ENCODE measurements at regions not wholly inside any gene's neighbourhood (a gene's known extent, or its start where the extent isn't known, plus 50 kb on each side); places are given as distances from the start of the nearest gene placed in this dataset.
"Not testable (repeated sequence)": the region's sequence is repeated elsewhere in the genome, so short reads cannot be mapped to it uniquely, and the experiment has no call there.

DNA sequence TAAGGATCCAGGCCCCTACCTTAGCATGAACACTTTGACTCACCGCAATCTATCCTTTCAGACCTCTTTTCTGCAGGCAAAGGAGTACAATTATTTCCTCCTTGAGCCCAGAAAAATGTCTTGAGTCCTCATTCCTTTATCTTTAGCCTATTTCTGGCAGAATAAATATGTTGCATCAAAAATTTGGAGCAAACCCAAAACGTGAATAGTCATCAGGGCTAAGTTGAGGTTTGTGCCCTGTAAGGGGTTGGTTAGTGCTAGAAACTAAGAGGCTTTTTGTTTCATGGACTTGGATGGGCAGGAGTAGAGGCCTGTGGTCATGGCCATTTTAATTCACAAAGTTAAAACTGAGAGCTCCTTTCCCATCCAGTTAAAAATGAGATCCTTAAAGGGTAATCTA is 460.3 kb downstream of the GBA3 start:
- DNase-seq, result no peak

DNA sequence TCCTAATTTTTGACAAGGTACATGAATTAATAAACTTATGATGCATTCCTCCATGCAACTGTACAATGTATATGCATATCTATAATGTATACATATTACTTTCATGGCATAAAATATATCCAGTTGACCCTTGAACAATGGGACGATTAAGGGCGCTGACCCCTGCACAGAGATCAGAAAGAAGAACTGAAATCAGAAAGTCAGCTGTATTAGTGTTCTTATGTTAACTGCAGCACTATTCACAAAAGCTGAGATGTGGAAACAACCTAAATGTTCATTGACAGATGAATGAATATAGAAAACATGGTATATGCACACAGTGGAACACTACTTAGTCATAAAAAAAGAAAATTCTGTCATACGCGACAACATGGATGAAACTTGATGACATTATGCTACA is 457.1 kb downstream of the GBA3 start:
- no peak for DNase-seq

DNA sequence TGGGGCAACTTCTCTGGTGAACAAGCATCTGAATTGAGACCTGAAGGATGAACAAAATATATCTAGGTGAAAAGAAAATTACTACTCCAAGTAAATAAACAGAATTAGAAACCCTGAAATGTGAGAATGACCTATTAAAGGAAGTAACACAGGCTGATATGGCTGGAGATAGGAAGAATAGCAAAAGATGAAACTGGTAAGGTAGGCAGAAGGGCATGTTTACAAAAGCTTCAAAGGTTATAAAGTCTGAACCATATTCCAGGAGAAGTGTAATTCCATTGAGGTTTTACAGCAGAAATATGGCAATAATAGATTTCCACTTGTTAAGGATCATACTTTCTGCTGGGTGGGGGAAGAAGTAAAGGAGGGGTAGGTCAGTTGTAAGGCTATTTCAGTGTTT is 452.0 kb downstream of the GBA3 start:
- DNase-seq, result no peak

DNA sequence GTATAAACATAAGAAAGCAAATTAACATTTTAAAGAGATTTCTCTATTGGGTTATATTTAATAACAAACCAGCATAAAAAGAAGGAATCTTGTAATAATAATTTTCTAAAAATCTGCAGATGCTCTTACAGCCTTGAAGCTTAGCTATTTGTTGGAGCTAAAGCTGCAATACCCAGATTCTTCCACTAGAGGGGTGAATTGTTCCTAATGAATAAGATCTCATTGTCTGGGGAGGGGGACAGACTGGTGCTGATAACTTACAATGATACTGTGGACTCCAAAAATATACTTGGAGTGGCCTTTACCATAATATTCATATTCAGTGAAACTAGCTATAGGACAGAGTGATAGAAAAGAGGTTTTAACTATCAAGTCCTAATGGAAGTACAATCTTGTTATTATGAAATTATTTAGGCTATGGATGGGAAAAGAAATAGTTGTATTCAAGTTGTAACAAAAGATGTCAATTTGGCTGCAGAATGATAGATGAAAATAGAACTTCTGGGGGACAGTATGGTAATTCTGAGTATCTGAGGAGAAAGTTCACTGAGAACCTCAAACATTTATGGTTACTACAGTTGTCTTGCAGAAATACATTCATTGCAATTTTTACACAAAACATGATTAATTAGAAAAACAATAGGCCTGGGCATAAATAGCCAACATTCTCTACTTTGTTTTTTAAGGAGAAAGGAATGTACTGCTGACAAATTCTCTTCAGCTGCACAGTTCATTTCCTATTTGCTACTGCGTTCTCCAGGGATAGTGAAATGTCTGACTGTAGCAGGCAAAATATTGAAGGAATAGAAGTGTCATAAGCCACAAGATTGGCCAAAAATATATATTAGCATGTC is 443.3 kb downstream of the GBA3 start:
- no peak for DNase-seq

DNA sequence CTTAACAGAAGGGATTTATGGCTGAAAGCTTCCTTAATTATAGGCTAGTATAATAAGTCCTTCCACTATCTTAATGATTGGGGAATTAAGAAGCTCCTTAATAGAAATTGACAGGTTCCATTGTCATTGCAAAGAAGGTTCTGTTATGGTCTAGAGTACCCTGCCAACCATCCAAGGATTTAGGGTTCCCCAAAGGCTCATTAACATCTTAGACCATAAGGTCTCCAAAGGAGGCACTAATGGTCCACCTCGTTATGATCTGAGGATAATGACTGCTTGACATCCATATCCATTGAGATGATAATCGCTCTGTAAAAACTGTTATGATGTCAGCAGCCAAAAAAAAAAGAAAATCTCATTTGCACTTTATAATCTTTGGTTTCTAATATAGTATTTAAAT is 441.6 kb downstream of the GBA3 start:
- DNase-seq, result no peak

DNA sequence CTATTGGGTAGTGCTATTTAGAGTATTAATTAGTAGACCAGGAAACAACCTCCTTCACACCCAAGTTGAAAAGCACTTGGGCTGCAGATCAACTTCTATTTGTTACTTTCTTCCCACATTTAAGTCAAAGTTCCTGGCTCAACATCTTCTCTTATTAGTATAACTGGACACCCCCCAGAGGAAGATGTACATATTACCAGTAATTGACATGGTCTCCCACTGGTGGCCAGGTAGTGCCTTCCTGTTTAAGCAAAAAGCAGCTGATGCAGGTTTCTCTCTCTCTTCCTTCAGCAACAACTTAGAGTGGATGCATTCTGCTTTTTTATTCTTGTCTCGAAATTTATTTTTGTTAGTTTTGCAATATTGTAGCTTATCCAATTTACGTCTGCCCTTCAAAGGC is 438.1 kb downstream of the GBA3 start:
- no peak for DNase-seq

DNA sequence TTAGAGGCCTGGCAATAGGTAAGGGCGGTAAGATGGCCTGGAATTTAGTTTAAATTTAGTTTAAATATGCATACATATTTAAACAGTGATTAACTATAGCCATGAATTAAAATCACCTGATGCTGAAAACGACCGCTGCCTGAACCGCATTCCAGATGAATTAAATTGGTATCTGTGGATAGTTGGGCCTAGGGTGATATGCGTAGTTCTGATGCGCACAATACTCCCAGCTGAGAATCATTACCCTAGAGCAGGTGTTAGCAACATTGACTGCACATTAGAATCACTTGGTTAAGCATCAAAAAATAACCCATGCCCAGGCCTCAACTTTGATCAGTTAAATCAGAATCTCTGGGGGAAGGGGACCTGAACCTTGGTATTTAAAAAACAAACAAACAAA is 432.4 kb downstream of the GBA3 start:
- no peak for DNase-seq

DNA sequence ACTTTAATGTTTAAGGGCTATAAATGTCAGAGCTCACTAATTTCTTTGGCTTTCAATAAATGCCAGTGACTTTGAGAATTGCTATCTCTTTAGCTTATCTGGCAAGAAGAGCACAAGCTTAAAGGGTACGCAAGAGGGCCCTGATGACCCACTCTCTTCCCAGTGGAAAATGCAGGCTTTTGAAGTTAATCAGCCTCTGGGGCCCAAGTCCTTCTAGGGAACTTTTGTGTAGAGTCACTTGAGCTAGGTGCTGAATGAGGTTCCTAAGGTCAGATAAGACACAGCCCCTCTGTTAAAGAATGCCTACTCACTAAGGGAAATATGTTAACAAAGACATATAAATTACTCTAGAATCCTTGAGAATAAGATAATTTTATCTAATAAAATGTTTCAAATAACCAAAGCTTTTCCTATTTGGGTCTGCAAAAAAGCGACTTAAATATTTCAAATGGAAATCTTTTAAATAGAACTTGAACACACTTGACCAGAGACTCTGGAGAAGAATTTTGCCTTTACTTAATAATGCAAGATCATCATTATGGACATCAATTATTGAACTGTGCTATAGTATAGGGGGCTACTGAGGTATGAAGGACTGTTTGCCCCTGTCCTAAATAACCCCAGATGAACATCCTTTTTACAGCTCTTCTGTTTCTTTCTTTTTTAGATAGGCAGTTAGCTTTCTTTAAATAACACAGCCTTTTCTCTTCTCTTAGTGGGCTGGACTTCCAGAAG is 430.1 kb downstream of the GBA3 start:
- DNase-seq, result no peak

DNA sequence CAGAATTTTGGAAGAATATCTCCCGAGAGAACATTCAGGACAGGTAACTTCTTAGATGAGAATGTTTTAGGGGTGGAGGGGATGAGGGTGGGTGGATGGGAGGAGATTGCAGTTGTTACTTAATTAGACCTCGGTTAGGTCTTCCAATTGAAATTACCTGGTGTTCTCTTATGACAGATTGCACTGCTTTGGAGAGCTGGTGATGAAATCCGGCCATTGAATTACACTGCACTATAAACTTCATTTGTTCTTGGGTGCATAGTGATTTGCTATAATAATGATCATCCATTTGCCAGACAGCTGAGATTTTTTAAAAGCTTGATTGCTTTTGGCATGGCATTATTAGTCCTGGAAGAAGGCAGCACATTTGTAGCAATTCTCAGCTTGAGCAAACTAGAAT is 427.6 kb downstream of the GBA3 start:
- DNase-seq, result no peak

DNA sequence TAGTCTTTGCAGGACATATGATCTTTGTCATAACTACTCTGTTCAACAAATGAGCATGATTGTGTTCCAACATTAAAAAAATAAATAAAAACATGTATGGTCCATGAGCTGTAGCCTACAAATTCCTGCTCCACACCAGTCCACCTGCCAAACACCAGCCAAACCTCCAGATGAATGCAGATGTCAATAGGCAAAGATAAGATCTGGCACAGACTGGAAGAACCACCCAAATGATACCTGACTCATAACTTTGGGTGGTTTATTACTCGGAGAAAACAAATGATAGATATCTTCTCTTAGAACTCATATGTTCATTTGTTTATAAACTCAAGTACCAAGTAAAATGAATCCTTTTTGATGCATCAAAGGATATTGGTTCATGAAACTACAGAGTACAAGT is 425.1 kb downstream of the GBA3 start:
- no peak for DNase-seq

DNA sequence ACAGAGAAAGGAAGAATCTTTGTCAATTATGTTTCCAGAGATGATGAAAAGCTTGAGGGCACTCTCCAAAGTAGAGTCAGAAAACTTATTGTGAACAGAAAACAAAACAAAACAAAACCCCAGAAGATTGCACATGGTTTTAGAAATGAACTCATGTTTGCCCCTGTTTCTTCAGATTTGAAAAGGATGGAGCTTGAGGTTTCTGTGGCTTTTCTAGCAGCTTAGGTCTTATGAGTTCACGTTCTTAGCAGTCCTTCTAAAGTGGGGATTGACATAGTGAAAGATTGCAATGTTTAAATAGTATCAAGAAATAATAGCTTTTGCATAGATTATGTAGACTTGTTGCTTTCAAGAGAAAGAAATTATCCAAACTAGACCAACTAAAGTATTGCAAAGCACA is 421.8 kb downstream of the GBA3 start:
- DNase-seq, result no peak

DNA sequence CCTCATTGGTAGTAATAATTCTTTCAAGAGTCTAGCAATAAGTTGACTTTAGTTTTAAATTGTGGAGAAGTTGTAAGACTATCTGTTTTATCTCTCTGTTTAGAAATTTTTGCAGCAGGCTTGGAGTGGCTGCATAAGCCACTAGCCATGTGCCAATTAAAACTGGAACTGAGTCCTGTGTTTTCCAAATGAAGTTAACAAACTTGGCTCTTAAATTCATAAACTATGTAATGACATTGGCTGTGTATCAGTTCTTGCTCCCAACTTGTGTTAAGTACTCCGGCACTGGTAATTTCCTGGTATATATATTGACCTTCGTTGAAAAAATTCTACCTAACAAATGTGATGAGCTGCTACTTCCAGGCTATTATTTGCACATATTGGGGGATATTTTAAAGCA is 420.4 kb downstream of the GBA3 start:
- no peak for DNase-seq

DNA sequence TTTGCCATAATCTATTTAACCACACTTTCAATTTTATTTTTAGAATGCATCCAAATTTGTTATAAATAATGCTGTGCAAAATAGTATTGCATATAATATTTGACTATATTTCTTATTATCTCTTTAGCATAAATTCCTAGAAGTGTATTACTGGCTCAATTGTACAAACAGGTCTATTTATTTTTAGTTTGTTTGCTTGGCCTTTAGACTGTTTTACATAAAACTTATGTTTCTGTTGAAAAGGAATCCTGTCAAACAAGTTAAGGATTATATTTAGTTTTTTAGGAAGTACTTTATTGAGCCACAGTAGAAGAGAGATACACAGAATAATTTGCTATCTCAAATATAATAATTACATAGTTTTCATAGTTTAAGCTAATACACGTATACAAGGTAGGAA is 413.8 kb downstream of the GBA3 start:
- no peak for DNase-seq

DNA sequence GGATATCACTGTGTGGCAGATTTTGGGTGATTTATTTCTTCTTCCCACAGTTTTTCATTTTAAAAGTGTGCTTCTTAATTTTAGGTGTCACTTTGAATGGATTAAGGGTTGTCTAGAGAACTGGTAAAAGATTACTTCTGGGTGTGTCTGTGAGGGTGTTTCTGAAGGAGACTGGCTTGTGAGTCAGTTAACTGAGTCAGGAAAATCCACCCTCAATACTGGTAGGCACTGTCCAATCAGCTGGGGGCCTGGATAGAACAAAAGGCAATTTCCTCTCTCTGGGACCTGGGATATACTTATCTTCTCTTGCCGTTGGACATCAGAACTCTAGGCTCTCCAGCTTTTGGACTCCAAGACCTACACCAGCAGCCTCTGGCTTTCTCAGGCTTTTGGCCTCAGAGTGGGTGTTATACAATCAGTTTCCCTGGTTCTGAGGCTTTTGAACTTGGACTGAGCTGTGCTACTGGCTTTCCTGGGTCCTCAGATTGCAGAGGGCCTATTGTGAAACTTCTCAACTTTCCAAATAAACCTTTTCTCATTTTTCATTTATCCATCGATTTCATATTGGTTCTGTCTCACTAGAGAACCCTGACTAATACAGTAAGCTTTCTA is 413.1 kb downstream of the GBA3 start:
- DNase-seq, result no peak

DNA sequence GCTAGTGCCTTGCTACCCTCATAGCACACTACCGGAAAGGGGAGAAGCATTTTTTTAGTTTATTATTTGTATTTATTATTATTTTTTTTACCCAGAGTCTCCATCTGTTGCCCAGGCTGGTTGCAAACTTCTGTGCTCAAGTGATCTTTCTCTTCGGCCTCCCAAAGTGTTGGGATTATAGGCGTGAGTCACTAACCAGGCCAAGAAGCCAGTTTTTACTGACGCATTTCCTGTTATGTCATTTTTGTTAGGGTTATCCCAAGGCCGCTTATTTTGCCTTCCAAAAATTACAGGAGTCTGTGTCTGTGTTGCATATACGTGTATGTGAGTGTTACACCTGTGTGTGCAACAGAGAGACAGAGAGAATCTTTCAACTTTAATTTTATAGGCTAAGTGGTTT is 404.5 kb downstream of the GBA3 start:
- no peak for DNase-seq

DNA sequence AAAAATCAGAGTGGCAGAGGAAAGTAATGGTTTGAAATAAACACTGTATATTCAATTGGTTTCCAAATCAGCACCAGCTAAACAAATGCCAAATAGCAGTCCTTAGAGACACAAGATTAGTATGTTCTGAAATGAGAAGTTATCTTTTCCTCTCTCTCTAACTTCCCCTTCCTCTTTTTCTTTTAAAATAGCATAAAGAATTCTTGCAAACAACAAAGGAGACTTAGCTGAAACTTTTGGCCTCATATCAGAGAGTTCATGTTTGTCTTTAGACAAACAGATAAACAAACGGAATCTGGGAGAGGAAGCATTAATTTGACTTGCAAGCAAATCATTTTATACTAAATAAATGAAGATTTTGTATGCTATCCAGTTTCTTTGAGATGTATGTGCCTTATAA is 399.0 kb downstream of the GBA3 start:
- no peak for DNase-seq

DNA sequence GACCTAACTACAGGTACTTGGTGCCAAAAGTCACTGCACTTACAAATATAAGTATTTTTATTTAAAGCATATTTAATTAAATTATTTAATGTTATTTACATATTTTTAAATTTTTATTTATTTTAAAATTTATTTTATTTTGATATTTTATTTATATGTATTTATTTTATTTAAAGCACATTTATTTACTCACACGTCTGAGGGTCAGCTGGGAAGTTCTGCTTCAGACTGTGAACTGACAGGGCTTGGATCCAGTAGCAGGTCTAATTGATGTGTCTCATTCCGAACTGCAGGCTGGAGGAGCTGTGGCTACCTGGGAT is 392.5 kb downstream of the GBA3 start:
- no peak for DNase-seq

DNA sequence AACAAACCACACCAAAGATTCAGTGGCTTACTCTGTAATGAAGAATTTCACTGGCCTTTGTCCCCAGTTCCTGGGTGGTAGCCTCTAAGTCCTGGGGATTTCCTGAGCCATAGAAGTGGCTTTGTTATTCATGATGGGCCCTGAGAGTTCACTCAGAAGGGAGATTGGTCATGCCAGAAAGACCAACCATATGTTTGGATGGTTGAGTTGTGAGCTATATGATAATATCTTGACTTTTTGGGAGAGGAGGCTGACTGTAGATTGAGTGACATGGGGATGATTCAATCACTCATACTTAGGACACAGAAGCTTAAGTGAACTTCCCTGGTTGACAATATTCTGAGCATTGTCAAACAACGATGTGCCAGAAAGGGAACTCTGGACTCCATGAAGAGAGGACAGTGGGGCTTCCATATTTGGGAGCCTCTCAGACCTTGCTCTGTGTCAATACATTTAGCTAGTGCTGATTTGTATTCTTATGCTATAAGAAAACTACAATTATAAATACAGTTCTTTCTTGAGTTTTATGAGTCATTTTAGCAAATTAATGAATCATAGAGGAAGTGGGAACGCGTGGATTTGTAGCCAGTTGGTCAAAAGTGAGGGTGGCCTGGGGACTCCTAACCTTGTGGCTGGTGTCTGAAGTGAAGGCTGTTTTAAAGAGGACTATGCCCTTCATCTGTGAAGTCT is 392.0 kb downstream of the GBA3 start:
- no peak for DNase-seq

DNA sequence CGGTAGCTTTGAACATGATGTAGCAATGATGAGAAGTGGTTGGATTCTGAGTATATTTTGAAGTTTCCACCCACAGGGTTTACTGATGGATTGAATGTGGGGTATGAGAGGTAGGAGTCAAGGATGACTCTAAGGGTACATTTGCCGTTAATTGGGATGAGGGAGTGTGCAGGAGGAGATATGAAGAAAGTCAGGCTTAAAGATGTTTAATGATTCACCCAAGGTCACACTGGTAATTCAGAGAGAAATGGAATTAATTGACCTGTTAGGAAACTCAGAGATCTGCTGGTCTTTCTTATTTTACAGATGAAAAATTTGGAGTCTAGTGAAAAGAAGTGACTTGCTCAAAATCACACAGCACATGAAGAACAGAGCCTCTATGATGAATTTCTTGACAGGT is 390.7 kb downstream of the GBA3 start:
- DNase-seq, result no peak

DNA sequence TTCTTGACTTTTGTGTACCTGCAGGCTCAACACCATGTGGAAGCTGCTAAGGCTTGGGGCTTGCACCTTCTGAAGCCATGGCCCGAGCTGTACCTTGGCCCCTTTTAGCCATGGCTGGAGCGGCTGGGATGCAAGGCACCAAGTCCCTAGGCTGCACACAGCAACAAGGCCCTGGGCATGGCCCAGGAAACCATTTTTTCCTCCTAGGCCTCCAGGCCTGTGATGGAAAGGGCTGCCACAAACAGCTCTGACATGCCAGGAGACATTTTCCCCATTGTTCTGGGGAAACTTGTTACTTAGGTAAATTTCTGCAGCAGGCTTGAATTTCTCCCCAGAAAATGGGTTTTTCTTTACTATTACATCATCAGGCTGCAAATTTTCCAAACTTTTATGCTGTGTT is 387.4 kb downstream of the GBA3 start:
- DNase-seq, result not testable (repeated sequence)

DNA sequence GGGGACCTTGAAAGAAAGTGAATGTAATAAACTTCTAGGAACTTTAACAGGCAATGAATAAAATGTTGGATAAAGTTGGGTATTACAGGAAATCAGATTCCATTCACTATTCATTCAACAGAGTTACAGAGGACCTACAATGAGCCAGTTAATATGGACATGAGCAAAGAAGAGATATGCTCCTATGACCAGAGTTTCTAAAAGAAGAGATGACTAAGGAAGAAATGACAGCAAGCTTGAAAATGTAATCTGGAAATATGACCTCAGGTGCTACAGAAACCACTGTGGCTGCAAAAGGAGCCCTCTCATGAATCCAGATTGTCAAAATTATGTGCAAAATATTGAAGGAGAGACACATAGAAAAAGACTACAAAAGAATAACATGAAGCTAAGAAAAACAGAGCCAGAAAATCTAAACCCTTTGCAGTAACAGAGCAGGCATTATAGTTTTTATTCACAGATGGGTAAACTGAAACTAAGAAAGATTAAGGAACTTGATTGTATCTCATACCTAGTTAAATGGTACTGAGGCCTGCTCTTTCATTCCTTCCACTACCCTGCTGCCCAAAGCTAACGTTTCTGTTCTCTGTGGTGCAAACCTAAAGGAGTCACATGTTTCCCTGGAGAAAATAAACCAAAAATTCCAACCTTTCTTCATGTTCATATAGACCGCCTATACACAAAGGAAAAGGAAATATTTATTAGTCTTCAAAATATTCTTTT is 378.3 kb downstream of the GBA3 start:
- no peak for DNase-seq

DNA sequence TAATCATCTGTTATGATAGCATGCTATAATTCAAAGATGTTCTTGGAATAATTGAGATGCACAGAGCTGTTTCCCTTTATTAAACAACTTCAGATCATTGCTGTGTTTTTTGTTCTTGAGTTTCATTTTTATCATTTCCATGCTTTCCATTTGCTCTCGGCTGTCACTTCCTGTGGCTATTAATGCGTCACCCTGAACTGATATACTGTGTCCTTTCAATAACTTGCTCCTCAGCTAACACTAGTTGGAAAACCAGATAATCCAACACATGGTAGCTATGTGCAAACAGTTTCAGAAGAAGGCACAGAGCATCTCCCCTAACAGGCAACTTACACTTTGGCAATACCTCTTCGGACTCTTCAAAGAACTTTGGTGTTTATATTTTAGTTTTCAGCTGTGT is 376.0 kb downstream of the GBA3 start:
- no peak for DNase-seq

DNA sequence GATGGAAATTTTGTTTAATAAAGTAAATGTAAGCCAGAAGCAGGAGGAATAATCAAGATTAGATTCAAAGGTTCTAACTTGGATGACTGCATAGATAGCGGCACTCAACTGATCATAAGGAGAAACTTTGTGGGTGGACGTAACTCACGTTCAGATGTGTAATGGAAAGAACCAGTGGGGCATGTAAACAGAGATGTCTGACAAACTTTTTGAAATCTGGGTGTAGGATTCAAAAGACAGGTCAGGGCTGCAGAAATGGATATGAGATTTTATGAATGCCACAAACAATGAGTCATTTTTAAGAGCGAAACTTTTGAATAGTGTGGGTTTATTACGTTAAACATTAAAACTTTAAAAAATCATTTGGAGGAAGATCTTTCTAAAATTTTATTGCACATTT is 375.6 kb downstream of the GBA3 start:
- DNase-seq, result no peak
